Epithelial cell of esophagus (primary cell): ENCODE measurements at regions not wholly inside any gene's neighbourhood (a gene's known extent, or its start where the extent isn't known, plus 50 kb on each side); places are given as distances from the start of the nearest gene placed in this dataset.
A peak's percentile ranks its signal among the peaks of the same experiment; 100 is the strongest.

Source experiments
- DNase-seq: peaks from one replicate; pipeline ENCODE4 v3.0.0; 2010; ENCODE audit warnings: low read depth
- H3K4me3 ChIP-seq: 2 replicates; pipeline ENCODE4 v1.5.1; 2011; ENCODE audit warnings: mild to moderate bottlenecking, low read length, control low read depth
- CTCF ChIP-seq: IDR thresholded peaks from 2 replicates; pipeline ENCODE4 v1.5.1; 2011; ENCODE audit warnings: low read depth, mild to moderate bottlenecking, low read length, control low read depth, inconsistent platforms; ENCODE audit not compliant: insufficient read depth; ENCODE audit errors: missing control alignments

- no peak for DNase-seq
- no peak for TF ChIP-seq CTCF
Measured at GRCh38 chr6:28707387-28708282, 182.0 kb downstream of the GPX5 start.

GRCh38 chr6:28709478-28710349 is 184.0 kb downstream of the GPX5 start:
- peak overlapping the region; percentile 40 for H3K4me3 ChIP-seq
- no peak for TF ChIP-seq CTCF
- peak; percentile 62 for DNase-seq

More at GRCh38 chr6:28707387-28708282, 182.0 kb downstream of the GPX5 start:
- no peak overlapping the region for H3K4me3 ChIP-seq

- H3K4me3 ChIP-seq = no peak overlapping the region
Measured at GRCh38 chr6:28710466-28711191, 184.9 kb downstream of the GPX5 start.

GRCh38 chr6:28711325-28711724 is 185.6 kb downstream of the GPX5 start:
- H3K4me3 ChIP-seq = no peak overlapping the region
- no peak for TF ChIP-seq CTCF
- no peak for DNase-seq

More at GRCh38 chr6:28710466-28711191, 184.9 kb downstream of the GPX5 start:
- TF ChIP-seq CTCF = no peak
- peak; percentile 79 for DNase-seq

GRCh38 chr6:28711788-28712341 is 186.2 kb downstream of the GPX5 start:
- TF ChIP-seq CTCF = no peak
- no peak overlapping the region for H3K4me3 ChIP-seq
- DNase-seq = peak; percentile 97

- DNase-seq = no peak
- TF ChIP-seq CTCF = no peak
- H3K4me3 ChIP-seq = no peak overlapping the region
Measured at GRCh38 chr6:28712982-28713381, 187.3 kb downstream of the GPX5 start.
